ENCODE measurements at regions not wholly inside any gene's neighbourhood (a gene's known extent, or its start where the extent isn't known, plus 50 kb on each side); places are given as distances from the start of the nearest gene placed in this dataset.

GRCh38 chr14:53375599-53375998 is 222.5 kb upstream of the DDHD1 start:
- Histone ChIP-seq H3K9me3 (replicated peaks in 1 of 2; ENCODE audit: control insufficient read depth in 1 of 2, insufficient read depth in 1 of 2, low read length in 2 of 2) (peaks cover 0 to 5% of the 10 kb centered on the region in 2 donors), H3K4me3 (replicated peaks in 1 of 3; ENCODE audit: low read depth in 2 of 3, low read length in 3 of 3) (no peak overlapping the region), H3K27me3 (ENCODE audit: control insufficient read depth in 2 of 2, insufficient read depth in 2 of 2, low read length in 2 of 2) (no peaks in the 10 kb centered on the region), H2AFZ (ENCODE audit: insufficient read depth, low read depth, low read length, poor library complexity, severe bottlenecking) (no peak overlapping the region), H4K20me1 (ENCODE audit: insufficient read depth, low read length) (no peaks in the 10 kb centered on the region), H3K4me1 (ENCODE audit: control insufficient read depth in 1 of 2, insufficient read depth in 2 of 2, low read length in 2 of 2) (no peaks in the 10 kb centered on the region), H3K36me3 (replicated peaks in 1 of 2; ENCODE audit: control insufficient read depth in 1 of 2, insufficient read depth in 2 of 2, low read length in 2 of 2) (no peaks in the 10 kb centered on the region), H3K79me2 (ENCODE audit: insufficient read depth, low read length) (no peaks in the 10 kb centered on the region), H3K4me2 (replicated peaks; ENCODE audit: extremely low read depth, low read length, poor library complexity, severe bottlenecking) (no peak overlapping the region), H3K9ac (ENCODE audit: insufficient read depth, low read length, poor library complexity, severe bottlenecking) (no peak overlapping the region), H3K27ac (ENCODE audit: low read depth in 1 of 2, low read length in 2 of 2) (no peak overlapping the region)
- 93% methylated on average over 3 of the region's 3 CpGs for WGBS (ENCODE audit: insufficient coverage)
- Mint-ChIP-seq H3K27me3 (ENCODE audit: low read depth in 3 of 3) (no peaks in the 10 kb centered on the region), H3K4me3 (no peak overlapping the region), H3K4me1 (no peaks in the 10 kb centered on the region), H3K27ac (no peak overlapping the region), H3K9me3 (peaks cover 0 to 7% (median 2%) of the 10 kb centered on the region in 7 donors), H3K36me3 (no peaks in the 10 kb centered on the region)
- TF ChIP-seq CTCF (IDR thresholded peaks at IDR 0.05) = no peak
- no peak for DNase-seq
- intact Hi-C loops (cut with micrococcal nuclease) = no loop called here

GRCh38 chr14:53368711-53369201 is 215.6 kb upstream of the DDHD1 start:
- no peak overlapping the region for H3K27ac Mint-ChIP-seq
- H3K27me3 ChIP-seq (ENCODE audit: control insufficient read depth in 2 of 2, insufficient read depth in 2 of 2, low read length in 2 of 2) = no peaks in the 10 kb centered on the region
- intact Hi-C loops (cut with micrococcal nuclease) = no loop called here
- no peak for DNase-seq
- H3K36me3 Mint-ChIP-seq = no peaks in the 10 kb centered on the region
- no peak overlapping the region for H3K9ac ChIP-seq (ENCODE audit: insufficient read depth, low read length, poor library complexity, severe bottlenecking)
- H2AFZ ChIP-seq (ENCODE audit: insufficient read depth, low read depth, low read length, poor library complexity, severe bottlenecking) = no peak overlapping the region
- H3K9me3 Mint-ChIP-seq = peaks cover 2 to 21% (median 8%) of the 10 kb centered on the region in 7 donors
- H3K27ac ChIP-seq (ENCODE audit: low read depth in 1 of 2, low read length in 2 of 2) = no peak overlapping the region
- H3K4me3 Mint-ChIP-seq = no peak overlapping the region
- no peak overlapping the region for H3K4me2 ChIP-seq (replicated peaks; ENCODE audit: extremely low read depth, low read length, poor library complexity, severe bottlenecking)
- H3K36me3 ChIP-seq (replicated peaks in 1 of 2; ENCODE audit: control insufficient read depth in 1 of 2, insufficient read depth in 2 of 2, low read length in 2 of 2) = no peaks in the 10 kb centered on the region
- no peaks in the 10 kb centered on the region for H3K79me2 ChIP-seq (ENCODE audit: insufficient read depth, low read length)
- H3K27me3 Mint-ChIP-seq (ENCODE audit: low read depth in 3 of 3) = no peaks in the 10 kb centered on the region
- H3K4me1 ChIP-seq (ENCODE audit: control insufficient read depth in 1 of 2, insufficient read depth in 2 of 2, low read length in 2 of 2) = no peaks in the 10 kb centered on the region
- no peaks in the 10 kb centered on the region for H4K20me1 ChIP-seq (ENCODE audit: insufficient read depth, low read length)
- H3K4me1 Mint-ChIP-seq = no peaks in the 10 kb centered on the region
- no peak overlapping the region for H3K4me3 ChIP-seq (replicated peaks in 1 of 3; ENCODE audit: low read depth in 2 of 3, low read length in 3 of 3)
- TF ChIP-seq CTCF (IDR thresholded peaks at IDR 0.05) = no peak
- peaks cover 0 to 11% of the 10 kb centered on the region in 2 donors for H3K9me3 ChIP-seq (replicated peaks in 1 of 2; ENCODE audit: control insufficient read depth in 1 of 2, insufficient read depth in 1 of 2, low read length in 2 of 2)

Data from CD14-positive monocyte (primary cell).